ENCODE measurements at regions not wholly inside any gene's neighbourhood (a gene's known extent, or its start where the extent isn't known, plus 50 kb on each side); places are given as distances from the start of the nearest gene placed in this dataset.

DNA sequence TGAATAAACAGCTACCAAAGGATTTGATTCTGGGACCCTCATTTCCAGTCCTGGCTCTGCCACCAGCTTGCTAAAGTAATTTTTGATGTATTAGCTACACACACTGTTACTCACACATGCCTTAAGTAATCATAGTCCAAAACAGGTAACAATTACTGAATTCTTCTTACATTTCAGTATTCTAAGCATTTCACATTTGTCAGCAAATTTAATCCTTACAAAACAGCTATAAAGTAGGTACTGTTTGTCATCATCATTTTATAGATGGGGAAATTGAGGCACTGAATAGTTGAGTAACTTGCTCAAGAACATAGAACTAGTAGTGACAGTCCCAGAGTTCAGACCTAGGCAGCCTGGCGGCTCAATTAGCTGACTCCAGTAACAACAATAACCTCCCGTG lies 272.6 kb downstream of the QKI start:
- TF ChIP-seq, protein P1, sequence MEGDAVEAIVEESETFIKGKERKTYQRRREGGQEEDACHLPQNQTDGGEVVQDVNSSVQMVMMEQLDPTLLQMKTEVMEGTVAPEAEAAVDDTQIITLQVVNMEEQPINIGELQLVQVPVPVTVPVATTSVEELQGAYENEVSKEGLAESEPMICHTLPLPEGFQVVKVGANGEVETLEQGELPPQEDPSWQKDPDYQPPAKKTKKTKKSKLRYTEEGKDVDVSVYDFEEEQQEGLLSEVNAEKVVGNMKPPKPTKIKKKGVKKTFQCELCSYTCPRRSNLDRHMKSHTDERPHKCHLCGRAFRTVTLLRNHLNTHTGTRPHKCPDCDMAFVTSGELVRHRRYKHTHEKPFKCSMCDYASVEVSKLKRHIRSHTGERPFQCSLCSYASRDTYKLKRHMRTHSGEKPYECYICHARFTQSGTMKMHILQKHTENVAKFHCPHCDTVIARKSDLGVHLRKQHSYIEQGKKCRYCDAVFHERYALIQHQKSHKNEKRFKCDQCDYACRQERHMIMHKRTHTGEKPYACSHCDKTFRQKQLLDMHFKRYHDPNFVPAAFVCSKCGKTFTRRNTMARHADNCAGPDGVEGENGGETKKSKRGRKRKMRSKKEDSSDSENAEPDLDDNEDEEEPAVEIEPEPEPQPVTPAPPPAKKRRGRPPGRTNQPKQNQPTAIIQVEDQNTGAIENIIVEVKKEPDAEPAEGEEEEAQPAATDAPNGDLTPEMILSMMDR (IDR thresholded peaks at IDR 0.05), result no peak
- TF ChIP-seq POLR2A (IDR thresholded peaks at IDR 0.05) (no peak), EP300 (IDR thresholded peaks at IDR 0.05) (no peak), POLR2AphosphoS5 (IDR thresholded peaks at IDR 0.05) (no peak)
